Dendritic cell treated with granulocyte-macrophage colony-stimulating factor and Interleukin-4, amounts not matched to agents 40 ng/mL and 50 ng/mL, for 4 days (primary cell): ENCODE measurements at regions not wholly inside any gene's neighbourhood (a gene's known extent, or its start where the extent isn't known, plus 50 kb on each side); places are given as distances from the start of the nearest gene placed in this dataset.

Experiments used
- H3K27ac Mint-ChIP-seq: one replicate; pipeline ENCODE4 v1.8.0; 2022; ENCODE audit warnings: mild to moderate bottlenecking, mixed read lengths
- H3K27me3 Mint-ChIP-seq: one replicate; pipeline ENCODE4 v1.8.0; 2022; ENCODE audit warnings: mild to moderate bottlenecking, mixed read lengths
- H3K36me3 Mint-ChIP-seq: one replicate; pipeline ENCODE4 v1.8.0; 2022; ENCODE audit warnings: low read depth, mixed read lengths
- H3K4me1 Mint-ChIP-seq: one replicate; pipeline ENCODE4 v1.8.0; 2022; ENCODE audit warnings: low read depth, mixed read lengths
- H3K4me3 Mint-ChIP-seq: one replicate; pipeline ENCODE4 v1.8.0; 2022; ENCODE audit warnings: mild to moderate bottlenecking, moderate library complexity, mixed read lengths
- H3K9me3 Mint-ChIP-seq: one replicate; pipeline ENCODE4 v1.8.0; 2022; ENCODE audit warnings: mixed read lengths
- intact Hi-C: fragments of 100-400 bp; cut with micrococcal nuclease; formaldehyde crosslinking; loops from one replicate; pipeline ENCODE4 v1.15.0; 2022

- no peaks in the 10 kb centered on the region for H3K4me1 Mint-ChIP-seq
- no peak overlapping the region for H3K4me3 Mint-ChIP-seq
- H3K27ac Mint-ChIP-seq: no peak overlapping the region
- intact Hi-C loops: no loop called here
- H3K27me3 Mint-ChIP-seq: no peaks in the 10 kb centered on the region
- peaks cover 13% of the 10 kb centered on the region for H3K9me3 Mint-ChIP-seq
- no peaks in the 10 kb centered on the region for H3K36me3 Mint-ChIP-seq
These were observed 1226.6 kb downstream of the PCDH9 start for GRCh38 chr13:66003558-66003957.

GRCh38 chr13:66001140-66001539 lies 1229.0 kb downstream of the PCDH9 start:
- H3K4me1 Mint-ChIP-seq: no peaks in the 10 kb centered on the region
- H3K27me3 Mint-ChIP-seq: no peaks in the 10 kb centered on the region
- no peak overlapping the region for H3K27ac Mint-ChIP-seq
- H3K36me3 Mint-ChIP-seq: no peaks in the 10 kb centered on the region
- intact Hi-C loops: no loop called here
- no peak overlapping the region for H3K4me3 Mint-ChIP-seq
- H3K9me3 Mint-ChIP-seq: peaks cover 13% of the 10 kb centered on the region

GRCh38 chr13:65999411-65999810 lies 1230.7 kb downstream of the PCDH9 start:
- Mint-ChIP-seq H3K27me3 (no peaks in the 10 kb centered on the region), H3K9me3 (peaks cover 13% of the 10 kb centered on the region), H3K4me1 (no peaks in the 10 kb centered on the region), H3K4me3 (no peak overlapping the region), H3K36me3 (no peaks in the 10 kb centered on the region), H3K27ac (no peak overlapping the region)
- intact Hi-C loops: no loop called here

- H3K27ac Mint-ChIP-seq: no peak overlapping the region
- H3K9me3 Mint-ChIP-seq: no peaks in the 10 kb centered on the region
- intact Hi-C loops: no loop called here
- H3K27me3 Mint-ChIP-seq: no peaks in the 10 kb centered on the region
- H3K4me3 Mint-ChIP-seq: no peak overlapping the region
- H3K4me1 Mint-ChIP-seq: no peaks in the 10 kb centered on the region
- H3K36me3 Mint-ChIP-seq: no peaks in the 10 kb centered on the region
These were observed 1239.5 kb downstream of the PCDH9 start for GRCh38 chr13:65990684-65991083.

GRCh38 chr13:65985612-65986011 lies 1244.5 kb downstream of the PCDH9 start:
- no peaks in the 10 kb centered on the region for H3K4me1 Mint-ChIP-seq
- no peak overlapping the region for H3K4me3 Mint-ChIP-seq
- H3K36me3 Mint-ChIP-seq: no peaks in the 10 kb centered on the region
- intact Hi-C loops: no loop called here
- no peaks in the 10 kb centered on the region for H3K27me3 Mint-ChIP-seq
- no peaks in the 10 kb centered on the region for H3K9me3 Mint-ChIP-seq
- H3K27ac Mint-ChIP-seq: no peak overlapping the region

GRCh38 chr13:65977525-65977924 lies 1252.6 kb downstream of the PCDH9 start:
- Mint-ChIP-seq H3K9me3 (peaks cover 33% of the 10 kb centered on the region), H3K36me3 (no peaks in the 10 kb centered on the region), H3K4me3 (no peak overlapping the region), H3K27ac (no peak overlapping the region), H3K4me1 (no peaks in the 10 kb centered on the region), H3K27me3 (no peaks in the 10 kb centered on the region)
- intact Hi-C loops: no loop called here

- H3K4me1 Mint-ChIP-seq: peaks cover 5% of the 10 kb centered on the region
- intact Hi-C loops: no loop called here
- peaks cover 43% of the 10 kb centered on the region for H3K9me3 Mint-ChIP-seq
- no peak overlapping the region for H3K27ac Mint-ChIP-seq
- H3K36me3 Mint-ChIP-seq: no peaks in the 10 kb centered on the region
- no peak overlapping the region for H3K4me3 Mint-ChIP-seq
- H3K27me3 Mint-ChIP-seq: no peaks in the 10 kb centered on the region
These were observed 1258.6 kb downstream of the PCDH9 start for GRCh38 chr13:65971541-65971940.

GRCh38 chr13:65966991-65967451 lies 1263.1 kb downstream of the PCDH9 start:
- H3K27ac Mint-ChIP-seq: no peak overlapping the region
- H3K36me3 Mint-ChIP-seq: no peaks in the 10 kb centered on the region
- H3K4me3 Mint-ChIP-seq: no peak overlapping the region
- H3K27me3 Mint-ChIP-seq: no peaks in the 10 kb centered on the region
- H3K9me3 Mint-ChIP-seq: peaks cover 17% of the 10 kb centered on the region
- H3K4me1 Mint-ChIP-seq: peaks cover 5% of the 10 kb centered on the region
- intact Hi-C loops: no loop called here

- H3K36me3 Mint-ChIP-seq: no peaks in the 10 kb centered on the region
- peaks cover 1% of the 10 kb centered on the region for H3K9me3 Mint-ChIP-seq
- H3K4me3 Mint-ChIP-seq: no peak overlapping the region
- H3K27ac Mint-ChIP-seq: no peak overlapping the region
- peaks cover 5% of the 10 kb centered on the region for H3K4me1 Mint-ChIP-seq
- intact Hi-C loops: no loop called here
- H3K27me3 Mint-ChIP-seq: no peaks in the 10 kb centered on the region
These were observed 1264.6 kb downstream of the PCDH9 start for GRCh38 chr13:65965501-65965900.

GRCh38 chr13:65964672-65965071 lies 1265.5 kb downstream of the PCDH9 start:
- Mint-ChIP-seq H3K27me3 (no peaks in the 10 kb centered on the region), H3K9me3 (no peaks in the 10 kb centered on the region), H3K27ac (no peak overlapping the region), H3K4me1 (peaks cover 5% of the 10 kb centered on the region), H3K4me3 (no peak overlapping the region), H3K36me3 (no peaks in the 10 kb centered on the region)
- intact Hi-C loops: no loop called here

- H3K9me3 Mint-ChIP-seq: peaks cover 26% of the 10 kb centered on the region
- no peaks in the 10 kb centered on the region for H3K4me1 Mint-ChIP-seq
- no peak overlapping the region for H3K27ac Mint-ChIP-seq
- H3K4me3 Mint-ChIP-seq: no peak overlapping the region
- H3K27me3 Mint-ChIP-seq: no peaks in the 10 kb centered on the region
- intact Hi-C loops: no loop called here
- no peaks in the 10 kb centered on the region for H3K36me3 Mint-ChIP-seq
These were observed 1270.8 kb downstream of the PCDH9 start for GRCh38 chr13:65959305-65959704.

- Mint-ChIP-seq H3K4me1 (no peaks in the 10 kb centered on the region), H3K4me3 (no peak overlapping the region), H3K27me3 (no peaks in the 10 kb centered on the region), H3K27ac (no peak overlapping the region), H3K36me3 (no peaks in the 10 kb centered on the region), H3K9me3 (peaks cover 6% of the 10 kb centered on the region)
- intact Hi-C loops: no loop called here
These were observed 1283.7 kb downstream of the PCDH9 start for GRCh38 chr13:65946387-65946786.

- Mint-ChIP-seq H3K27me3 (no peaks in the 10 kb centered on the region), H3K4me1 (no peaks in the 10 kb centered on the region), H3K9me3 (no peaks in the 10 kb centered on the region), H3K36me3 (no peaks in the 10 kb centered on the region), H3K27ac (no peak overlapping the region), H3K4me3 (no peak overlapping the region)
- intact Hi-C loops: no loop called here
These were observed 1286.4 kb downstream of the PCDH9 start for GRCh38 chr13:65943708-65944107.

GRCh38 chr13:65943024-65943423 lies 1287.1 kb downstream of the PCDH9 start:
- H3K27ac Mint-ChIP-seq: no peak overlapping the region
- intact Hi-C loops: no loop called here
- no peaks in the 10 kb centered on the region for H3K9me3 Mint-ChIP-seq
- no peaks in the 10 kb centered on the region for H3K27me3 Mint-ChIP-seq
- H3K36me3 Mint-ChIP-seq: no peaks in the 10 kb centered on the region
- H3K4me1 Mint-ChIP-seq: no peaks in the 10 kb centered on the region
- H3K4me3 Mint-ChIP-seq: no peak overlapping the region

- no peaks in the 10 kb centered on the region for H3K27me3 Mint-ChIP-seq
- H3K36me3 Mint-ChIP-seq: no peaks in the 10 kb centered on the region
- intact Hi-C loops: no loop called here
- no peaks in the 10 kb centered on the region for H3K4me1 Mint-ChIP-seq
- no peaks in the 10 kb centered on the region for H3K9me3 Mint-ChIP-seq
- H3K4me3 Mint-ChIP-seq: no peak overlapping the region
- no peak overlapping the region for H3K27ac Mint-ChIP-seq
These were observed 1289.4 kb downstream of the PCDH9 start for GRCh38 chr13:65940720-65941119.
